DOHH2 (cell line): ENCODE measurements at regions not wholly inside any gene's neighbourhood (a gene's known extent, or its start where the extent isn't known, plus 50 kb on each side); places are given as distances from the start of the nearest gene placed in this dataset.

Experiments
- H3F3A ChIP-seq: fragments of 200-600 bp; sonication (generic), shearing (Covaris generic); 2 replicates; pipeline ENCODE4 v1.6.0; 2016; ENCODE audit warnings: antibody characterized with exemption, mild to moderate bottlenecking; ENCODE audit not compliant: control insufficient read depth, insufficient read depth
- H3K27ac ChIP-seq: fragments of 200-600 bp; sonication (generic); 2 replicates; pipeline ENCODE4 v1.5.1; 2014; ENCODE audit warnings: low read depth, mild to moderate bottlenecking, low read length, moderate library complexity
- H3K27me3 ChIP-seq: fragments of 200-600 bp; sonication (generic); 2 replicates; pipeline ENCODE4 v1.6.1; 2014; ENCODE audit warnings: mild to moderate bottlenecking, low read length, mixed read lengths; ENCODE audit not compliant: control insufficient read depth
- H3K36me3 ChIP-seq: fragments of 200-600 bp; sonication (generic); 2 replicates; pipeline ENCODE4 v1.6.1; 2014; ENCODE audit warnings: mild to moderate bottlenecking, low read length, moderate library complexity, mixed read lengths; ENCODE audit not compliant: control insufficient read depth
- H3K4me1 ChIP-seq: fragments of 200-600 bp; sonication (generic); 2 replicates; pipeline ENCODE4 v1.6.1; 2014; ENCODE audit warnings: mild to moderate bottlenecking, low read length, mixed read lengths; ENCODE audit not compliant: control insufficient read depth
- H3K4me2 ChIP-seq: fragments of 200-600 bp; sonication (generic); 2 replicates; pipeline ENCODE4 v1.6.0; 2014; ENCODE audit warnings: mild to moderate bottlenecking, low read length, moderate library complexity
- H3K4me3 ChIP-seq: fragments of 200-600 bp; sonication (generic); 2 replicates; pipeline ENCODE4 v1.5.1; 2014; ENCODE audit warnings: mild to moderate bottlenecking, low read length, mixed read lengths
- H3K79me2 ChIP-seq: fragments of 200-600 bp; sonication (generic); 2 replicates; pipeline ENCODE4 v1.6.1; 2014; ENCODE audit warnings: mild to moderate bottlenecking, low read length, mixed read lengths; ENCODE audit not compliant: control insufficient read depth
- H3K9me2 ChIP-seq: fragments of 200-600 bp; sonication (generic); replicated peaks from 2 replicates; pipeline ENCODE4 v1.6.1; 2014; ENCODE audit warnings: mild to moderate bottlenecking, low read length, mixed read lengths; ENCODE audit not compliant: control insufficient read depth
- H3K9me3 ChIP-seq: fragments of 200-600 bp; sonication (generic); 2 replicates; pipeline ENCODE4 v1.6.1; 2014; ENCODE audit warnings: antibody characterized with exemption, low read length, mixed read lengths; ENCODE audit not compliant: control insufficient read depth, insufficient read depth
- H4K20me1 ChIP-seq: fragments of 200-600 bp; sonication (generic); 2 replicates; pipeline ENCODE4 v1.6.0; 2014; ENCODE audit warnings: low read depth, mild to moderate bottlenecking, antibody characterized with exemption, low read length, moderate library complexity; ENCODE audit not compliant: control insufficient read depth, insufficient read depth
- CTCF ChIP-seq: fragments of 200-600 bp; sonication (generic); IDR thresholded peaks from one replicate; pipeline ENCODE4 v1.5.1; 2014; ENCODE audit warnings: antibody characterized with exemption, mild to moderate bottlenecking, low read depth, low read length; ENCODE audit not compliant: poor library complexity, severe bottlenecking
- EZH2phosphoT487 ChIP-seq: fragments of 200-600 bp; sonication (generic); IDR thresholded peaks from 2 replicates; pipeline ENCODE4 v1.6.1; 2017; ENCODE audit warnings: borderline replicate concordance, mild to moderate bottlenecking, antibody characterized with exemption, low read length, moderate library complexity, mixed read lengths

DNA sequence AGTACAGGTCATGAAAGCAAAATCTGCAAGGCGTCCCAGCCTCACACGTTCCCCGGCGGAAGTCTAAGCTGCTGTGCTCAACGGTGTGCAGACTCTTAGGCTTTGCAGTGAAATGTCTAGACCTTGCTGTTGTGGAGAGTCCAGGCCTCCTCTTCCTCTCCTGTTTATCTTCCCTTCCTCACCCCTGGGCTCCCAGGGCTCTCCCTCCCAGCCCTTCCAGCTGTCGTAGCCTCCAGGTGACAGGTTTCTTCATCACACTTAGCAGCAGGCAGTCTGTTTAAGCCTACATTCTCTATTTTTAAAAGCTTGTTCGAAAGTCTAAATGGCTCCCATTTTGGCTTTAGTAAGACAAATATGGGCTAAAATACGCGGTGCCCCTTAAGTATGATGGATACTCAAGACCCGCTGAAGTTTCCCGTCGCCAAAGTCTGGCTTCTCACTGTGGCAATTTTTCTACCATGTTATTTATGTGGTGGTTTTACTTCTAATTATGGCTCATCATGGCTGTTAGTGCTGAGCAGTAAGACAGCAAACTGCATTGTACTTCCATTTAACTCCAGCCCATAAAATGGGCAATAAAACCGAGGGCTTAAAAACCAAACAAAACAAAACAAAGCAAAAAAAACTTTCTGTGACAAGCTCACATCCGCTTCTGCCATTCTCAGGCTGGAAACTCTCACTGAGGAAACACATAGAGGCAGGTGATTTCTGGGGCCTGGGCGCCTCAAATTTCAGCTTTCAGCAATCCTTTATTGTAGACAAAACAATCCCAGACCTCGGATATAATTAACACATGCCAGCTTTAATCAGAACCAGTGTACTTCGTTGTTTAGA, 243.2 kb downstream of the SNX10 start:
- H3K4me1 ChIP-seq: no peaks in the 10 kb centered on the region
- H3K27ac ChIP-seq: no peak overlapping the region
- peaks cover 63% of the 10 kb centered on the region for H3K27me3 ChIP-seq

DNA sequence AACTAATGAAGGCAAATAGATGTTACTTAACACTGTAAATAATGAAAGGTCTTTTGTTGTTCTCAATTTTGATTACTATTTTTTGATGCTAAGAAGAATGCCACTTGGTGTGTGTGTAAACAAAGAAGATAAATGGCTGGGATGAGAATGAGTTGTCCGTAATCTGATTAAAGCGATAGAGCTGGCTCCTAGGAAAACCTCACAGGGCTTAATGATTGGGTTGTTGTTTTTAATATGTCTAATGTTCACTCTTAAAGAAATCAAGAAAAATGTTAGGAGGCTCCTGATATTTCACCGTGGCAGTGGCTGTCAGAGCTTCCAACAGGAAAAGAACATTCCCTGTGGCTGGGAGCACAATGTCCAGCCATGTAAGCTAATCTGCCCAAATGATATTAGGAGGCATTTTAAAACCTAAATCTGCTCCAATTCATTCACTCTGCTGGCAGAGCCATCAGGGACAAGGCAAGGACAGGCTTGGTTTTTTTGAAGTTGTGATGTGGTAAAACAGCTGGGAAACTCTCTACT, 243.9 kb downstream of the SNX10 start:
- Histone ChIP-seq H3K27ac (no peak overlapping the region), H3K4me1 (no peaks in the 10 kb centered on the region), H3K9me3 (no peaks in the 10 kb centered on the region), H4K20me1 (no peaks in the 10 kb centered on the region), H3K4me3 (no peak overlapping the region), H3F3A (no peaks in the 10 kb centered on the region), H3K4me2 (no peak overlapping the region), H3K9me2 (no peaks in the 10 kb centered on the region), H3K79me2 (no peaks in the 10 kb centered on the region), H3K27me3 (peaks cover 66% of the 10 kb centered on the region), H3K36me3 (no peaks in the 10 kb centered on the region)
- TF ChIP-seq CTCF (no peak), EZH2phosphoT487 (no peak)

More for the DNA sequence above, 243.2 kb downstream of the SNX10 start:
- Histone ChIP-seq H4K20me1 (no peaks in the 10 kb centered on the region), H3K9me2 (no peaks in the 10 kb centered on the region), H3K4me3 (no peak overlapping the region), H3F3A (no peaks in the 10 kb centered on the region), H3K36me3 (no peaks in the 10 kb centered on the region), H3K4me2 (no peak overlapping the region), H3K9me3 (no peaks in the 10 kb centered on the region), H3K79me2 (no peaks in the 10 kb centered on the region)
- TF ChIP-seq CTCF (no peak), EZH2phosphoT487 (no peak)

- no peaks in the 10 kb centered on the region for H3K79me2 ChIP-seq
- H3K4me1 ChIP-seq: no peaks in the 10 kb centered on the region
- H3K36me3 ChIP-seq: no peaks in the 10 kb centered on the region
- H3K27me3 ChIP-seq: peaks cover 77% of the 10 kb centered on the region
- no peaks in the 10 kb centered on the region for H3F3A ChIP-seq
- H3K4me3 ChIP-seq: no peak overlapping the region
- H3K9me2 ChIP-seq: no peaks in the 10 kb centered on the region
- TF ChIP-seq CTCF: no peak
- TF ChIP-seq EZH2phosphoT487: no peak
- H3K4me2 ChIP-seq: no peak overlapping the region
- H3K9me3 ChIP-seq: no peaks in the 10 kb centered on the region
- no peaks in the 10 kb centered on the region for H4K20me1 ChIP-seq
- H3K27ac ChIP-seq: no peak overlapping the region
These were observed 246.6 kb downstream of the SNX10 start for GRCh38 chr7:26538216-26538615.
